Putamen (tissue), 1 donor: ENCODE measurements at regions not wholly inside any gene's neighbourhood (a gene's known extent, or its start where the extent isn't known, plus 50 kb on each side); places are given as distances from the start of the nearest gene placed in this dataset.

Experiments
- DNase-seq: peaks from one replicate; pipeline ENCODE4 v3.0.0-alpha.2; 2016; ENCODE audit warnings: low spot score

DNA sequence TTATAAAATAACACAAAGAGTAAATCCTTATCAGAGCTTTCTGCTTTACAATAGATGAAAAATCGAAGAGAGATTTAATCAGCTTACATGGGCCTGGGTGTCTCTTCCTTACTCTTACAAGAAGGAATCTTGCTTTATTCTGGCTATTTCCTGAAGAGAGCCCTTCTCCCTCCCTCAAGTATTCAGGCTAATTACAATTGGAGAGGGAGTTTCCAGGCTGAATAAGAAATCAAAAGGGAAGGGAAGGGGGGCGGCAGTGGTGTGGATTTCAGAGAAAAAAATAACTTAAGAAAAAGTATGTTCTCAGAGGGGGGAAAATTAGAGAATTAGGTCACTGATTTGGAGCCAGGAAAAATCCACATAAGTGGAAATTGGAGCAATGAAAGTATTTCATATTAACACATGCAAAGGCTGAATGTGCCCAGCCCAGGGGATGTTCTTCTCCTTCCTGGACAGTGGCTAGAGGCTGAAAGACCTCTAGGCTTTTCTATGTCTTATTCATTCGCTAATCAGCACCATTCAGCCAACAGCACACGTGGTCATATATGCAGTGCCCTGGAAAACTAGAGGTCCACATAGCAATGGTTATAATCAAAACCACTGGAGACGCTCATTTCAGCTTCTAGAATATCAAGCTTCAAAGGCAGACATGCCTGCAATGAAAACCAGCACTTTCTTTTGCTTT is 158.9 kb upstream of the BTG1 start:
- no peak for DNase-seq

DNA sequence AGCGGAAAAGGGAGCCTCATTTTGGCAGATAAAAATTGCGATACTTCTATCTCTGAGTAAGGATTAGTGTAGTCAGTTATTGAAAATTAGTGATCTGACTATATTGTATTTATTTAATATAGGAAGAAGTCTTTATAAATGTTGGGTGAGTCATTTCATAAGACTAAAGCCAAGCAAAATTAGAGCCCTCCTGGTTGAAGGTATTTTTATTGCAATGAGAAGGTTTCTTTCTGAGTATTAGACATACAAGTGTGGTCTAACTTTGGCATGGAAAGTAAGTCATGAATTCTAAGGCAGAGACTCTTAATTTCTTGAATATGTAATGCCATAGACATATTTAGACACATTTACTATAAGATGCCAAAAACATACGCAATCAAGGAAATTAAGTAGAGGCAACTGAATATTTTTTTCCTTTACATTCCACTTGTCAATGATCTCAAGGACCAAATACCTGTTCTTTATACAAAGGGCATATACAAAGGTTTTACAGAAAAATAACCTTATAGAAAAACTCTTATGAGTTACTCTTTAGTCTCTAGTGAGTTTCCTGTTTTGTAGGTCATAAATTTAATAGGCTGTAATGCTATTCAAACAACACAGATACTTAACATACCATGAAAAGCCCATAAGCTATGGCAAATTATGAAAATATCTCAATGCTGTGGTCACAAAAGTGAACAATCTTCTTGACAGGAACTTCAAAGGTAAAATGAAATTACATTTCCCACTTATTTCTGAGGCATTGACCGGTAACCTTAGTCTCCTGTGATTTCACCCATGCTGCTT is 156.6 kb upstream of the BTG1 start:
- no peak for DNase-seq

DNA sequence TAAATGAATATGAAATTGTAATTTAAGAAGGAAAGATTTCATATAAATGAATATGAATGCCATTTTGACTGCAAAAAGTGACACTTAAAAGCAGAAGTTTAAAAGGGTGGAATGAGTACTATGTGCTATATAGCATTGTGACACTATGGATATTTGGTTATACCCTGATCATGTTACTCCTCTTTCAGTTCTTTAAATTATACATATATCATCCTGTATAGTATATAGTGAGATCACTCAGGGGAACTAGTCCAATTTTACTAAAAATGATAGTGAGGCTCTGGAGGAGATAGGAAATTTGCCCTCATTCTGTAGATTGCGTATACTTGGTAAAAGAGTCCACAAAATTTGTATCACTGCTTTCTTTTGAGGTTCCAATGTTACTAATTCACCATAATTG is 155.7 kb upstream of the BTG1 start:
- no peak for DNase-seq

DNA sequence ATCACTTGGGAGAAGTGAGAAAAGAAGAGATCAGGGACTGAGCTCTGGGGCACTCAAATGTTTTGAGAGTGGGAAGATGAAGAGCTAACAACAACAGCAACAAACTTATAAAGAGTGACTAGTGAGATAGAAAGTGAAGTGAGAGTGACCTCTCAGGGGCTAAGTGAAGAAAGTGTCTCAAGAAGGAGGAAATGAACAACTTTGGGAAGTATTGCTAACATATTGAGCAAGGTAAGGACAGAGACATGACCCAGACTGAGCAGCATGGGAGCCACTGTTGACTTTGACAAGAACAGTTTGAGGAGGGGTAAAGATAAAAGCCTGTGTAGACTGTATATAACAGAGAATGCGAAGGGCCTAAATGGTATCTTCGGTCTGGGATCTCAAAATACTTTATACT is 155.1 kb upstream of the BTG1 start:
- no peak for DNase-seq

DNA sequence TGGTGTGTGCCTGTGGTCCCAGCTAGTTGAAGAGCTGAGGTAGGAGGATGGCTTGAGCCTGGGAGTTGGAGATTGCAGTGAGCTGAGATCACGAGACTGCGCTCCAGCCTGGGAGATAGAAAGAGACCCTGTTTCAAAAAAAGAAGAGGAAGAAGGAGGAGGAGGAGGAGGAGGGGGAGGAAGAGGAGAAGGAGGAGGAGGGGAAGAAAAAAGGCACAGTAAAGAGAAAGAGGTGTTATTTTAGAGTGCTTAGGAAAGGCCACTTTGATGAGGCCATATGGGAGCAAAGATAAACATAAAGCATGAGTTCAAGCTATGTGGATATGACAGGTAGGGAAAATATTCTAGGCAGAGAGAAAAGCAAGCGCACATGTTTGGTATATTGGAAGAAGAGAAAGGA is 154.1 kb upstream of the BTG1 start:
- no peak for DNase-seq

DNA sequence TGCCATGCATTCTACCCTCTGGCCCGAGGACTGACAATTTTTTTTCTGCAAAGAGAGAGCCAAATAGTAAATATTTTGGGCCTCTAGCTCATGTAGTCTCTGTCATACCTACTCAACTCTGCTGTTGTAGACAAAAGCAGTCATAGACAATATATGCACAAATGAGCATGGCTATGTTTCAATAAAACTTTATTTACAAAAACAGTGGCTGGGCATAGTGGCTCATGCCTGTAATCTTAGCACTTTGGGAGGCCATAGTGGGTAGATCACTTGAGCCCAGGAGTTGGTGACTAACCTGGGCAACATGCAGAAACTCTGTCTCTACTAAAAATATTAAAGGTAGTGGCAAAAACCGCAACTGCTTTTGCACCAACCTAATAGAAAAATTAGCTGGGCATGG is 153.7 kb upstream of the BTG1 start:
- DNase-seq = no peak

DNA sequence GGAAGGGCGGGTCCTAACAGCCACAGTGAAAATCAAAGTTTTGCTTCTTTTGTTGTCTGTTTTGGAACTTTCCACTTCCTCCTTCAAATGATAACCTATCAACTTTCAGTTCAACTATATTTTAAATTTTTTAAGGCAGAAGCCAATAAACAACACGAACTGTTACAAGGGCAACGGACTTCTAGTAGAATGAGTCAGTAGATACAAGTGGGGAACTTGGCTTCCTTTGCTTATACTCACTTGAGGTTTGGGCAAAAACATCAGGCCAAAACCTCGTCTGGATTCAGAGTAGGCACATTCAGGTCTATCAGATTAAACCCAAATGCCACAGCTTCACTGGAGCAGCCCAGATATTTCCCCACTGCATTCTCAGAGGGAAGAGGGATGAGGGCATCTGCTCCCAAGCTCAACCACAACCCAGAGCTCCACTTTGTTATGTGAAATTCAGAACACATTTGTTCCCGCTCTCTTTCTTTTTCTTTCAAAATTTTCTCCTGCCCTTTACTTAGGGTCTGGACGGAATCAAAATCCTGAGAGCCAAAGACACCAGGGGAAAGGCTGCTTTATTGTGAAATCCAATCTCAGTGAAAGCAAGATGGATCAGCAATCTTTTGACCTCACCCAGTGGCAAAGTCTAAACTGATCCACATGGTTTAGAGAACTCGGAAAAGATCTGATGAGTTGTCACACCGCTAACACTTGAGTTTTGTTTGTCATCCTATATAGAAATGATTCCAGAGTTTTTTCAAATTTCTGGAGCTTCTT is 152.5 kb upstream of the BTG1 start:
- DNase-seq = no peak

DNA sequence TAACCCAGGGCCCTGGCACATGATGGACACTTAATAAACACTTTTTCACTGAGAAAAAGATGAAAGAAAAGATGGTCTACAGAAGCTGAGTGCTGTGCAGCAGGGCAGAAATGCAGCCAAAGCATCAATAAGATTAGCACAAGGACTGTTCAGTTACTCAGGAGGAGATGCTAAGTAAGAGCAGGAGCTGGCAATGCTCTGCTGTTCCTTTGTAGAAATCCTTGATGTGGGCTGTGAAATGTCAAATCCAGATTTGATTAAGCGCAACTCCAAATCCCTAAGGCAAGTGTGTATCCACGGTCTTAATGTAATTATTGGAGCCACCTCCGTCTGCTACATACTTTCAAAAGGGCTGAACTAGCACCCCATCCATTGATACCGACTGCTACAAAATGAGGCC is 151.8 kb upstream of the BTG1 start:
- DNase-seq = no peak

DNA sequence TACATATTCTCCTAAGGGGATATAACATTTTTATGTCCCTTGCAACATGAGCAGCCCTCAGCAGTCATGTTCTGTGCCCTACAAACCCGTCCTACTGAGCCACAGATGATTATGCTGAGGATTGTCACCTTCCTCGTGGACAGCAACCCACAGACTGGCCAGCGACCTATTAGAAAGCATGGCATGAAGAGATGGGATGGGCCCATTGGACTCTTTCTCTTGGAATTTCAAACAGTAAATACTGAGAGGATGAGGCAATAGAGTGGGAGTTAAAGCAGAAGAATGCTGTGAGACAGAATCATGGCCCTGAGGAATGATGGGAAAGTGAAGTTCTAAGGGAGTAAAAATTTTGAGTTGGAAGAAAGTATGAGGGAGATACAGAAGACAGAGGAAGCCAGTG is 149.9 kb upstream of the BTG1 start:
- DNase-seq = no peak

DNA sequence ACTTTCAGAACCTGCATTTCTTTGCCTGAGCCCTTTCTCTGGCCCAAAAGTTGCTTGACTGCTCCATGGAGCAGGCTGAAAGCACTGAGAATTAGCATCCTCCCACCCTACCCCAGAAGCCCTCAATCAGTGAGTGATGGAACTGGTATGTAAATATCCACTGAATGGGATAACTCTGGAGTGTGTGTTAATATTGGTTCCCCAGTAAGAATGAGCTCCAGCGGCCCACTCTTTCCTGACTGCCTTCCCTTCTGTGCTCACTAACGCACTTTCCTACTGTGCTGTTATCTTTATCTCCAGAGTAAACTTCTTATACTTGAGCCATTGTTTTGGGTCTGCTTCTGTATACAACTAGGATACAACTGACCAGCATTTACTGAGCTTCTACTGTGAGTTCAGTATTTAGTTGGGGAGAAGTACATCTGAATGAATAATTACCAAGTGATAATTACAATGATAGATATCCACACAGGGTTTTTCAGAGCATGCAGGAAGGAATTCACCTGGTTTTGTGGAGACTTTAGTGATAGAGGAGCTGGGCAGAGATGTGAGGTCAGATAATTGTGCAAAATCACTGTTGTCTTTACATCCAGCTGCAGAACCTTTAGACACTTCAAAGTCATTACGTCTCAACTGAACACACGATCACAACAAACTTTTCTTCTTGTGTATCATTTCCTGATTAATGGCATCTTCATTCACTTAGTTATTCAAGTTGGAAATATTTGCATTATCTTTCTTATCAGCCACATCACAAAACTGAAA is 149.2 kb upstream of the BTG1 start:
- DNase-seq = no peak

DNA sequence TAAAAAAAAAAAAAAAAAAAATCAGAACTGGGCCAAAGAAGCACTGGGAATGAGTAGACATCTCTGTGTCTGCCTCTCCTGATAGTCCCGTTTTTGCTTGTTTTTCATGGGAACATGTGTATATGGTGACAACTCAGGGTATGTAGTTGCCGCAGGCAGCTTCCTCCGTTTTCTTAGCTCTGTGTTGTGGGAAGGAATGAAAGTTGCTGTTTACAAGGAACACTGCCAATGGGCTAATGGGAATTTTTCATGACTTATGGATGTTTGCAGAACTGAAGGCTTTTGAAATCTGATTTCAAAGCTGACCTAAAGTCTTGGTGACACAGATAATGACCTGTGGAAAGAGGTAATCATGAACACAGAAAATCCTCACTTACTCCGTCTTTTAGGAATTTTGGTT is 146.4 kb upstream of the BTG1 start:
- no peak for DNase-seq

DNA sequence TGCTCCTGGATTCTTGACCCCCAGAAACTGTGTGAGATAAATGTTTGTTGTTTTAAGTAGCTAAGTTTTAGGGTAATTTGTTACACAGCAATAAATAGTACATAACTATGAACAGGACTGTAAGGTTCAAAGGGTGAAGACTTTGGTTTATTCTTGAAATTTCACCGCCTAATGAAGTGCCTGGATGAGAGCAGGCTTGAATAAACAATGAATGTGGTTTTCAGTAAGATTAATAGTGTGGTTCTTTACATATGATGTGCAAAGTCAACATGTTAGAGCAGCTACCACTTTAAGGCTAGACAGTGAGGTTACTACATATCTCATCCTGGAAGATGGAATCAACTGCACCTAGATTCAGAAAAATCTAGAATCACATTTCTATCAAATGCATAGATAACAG is 145.2 kb upstream of the BTG1 start:
- DNase-seq = no peak

DNA sequence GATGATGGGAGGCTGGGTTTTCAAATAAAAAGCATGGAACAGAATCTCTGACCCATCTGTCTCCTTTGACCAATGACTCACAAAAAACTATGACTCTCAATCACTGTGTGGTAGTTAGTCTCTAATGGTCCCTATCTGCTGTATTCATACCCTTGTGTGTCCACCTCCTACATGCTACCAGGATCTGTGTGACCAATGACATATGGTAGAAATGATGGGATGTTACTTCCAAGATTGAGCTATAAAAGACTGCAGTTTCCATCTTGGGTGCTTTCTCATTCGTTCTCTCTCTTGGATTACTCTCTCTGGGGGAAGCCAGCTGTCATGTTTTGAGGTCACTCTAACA is 144.7 kb upstream of the BTG1 start:
- DNase-seq = no peak

DNA sequence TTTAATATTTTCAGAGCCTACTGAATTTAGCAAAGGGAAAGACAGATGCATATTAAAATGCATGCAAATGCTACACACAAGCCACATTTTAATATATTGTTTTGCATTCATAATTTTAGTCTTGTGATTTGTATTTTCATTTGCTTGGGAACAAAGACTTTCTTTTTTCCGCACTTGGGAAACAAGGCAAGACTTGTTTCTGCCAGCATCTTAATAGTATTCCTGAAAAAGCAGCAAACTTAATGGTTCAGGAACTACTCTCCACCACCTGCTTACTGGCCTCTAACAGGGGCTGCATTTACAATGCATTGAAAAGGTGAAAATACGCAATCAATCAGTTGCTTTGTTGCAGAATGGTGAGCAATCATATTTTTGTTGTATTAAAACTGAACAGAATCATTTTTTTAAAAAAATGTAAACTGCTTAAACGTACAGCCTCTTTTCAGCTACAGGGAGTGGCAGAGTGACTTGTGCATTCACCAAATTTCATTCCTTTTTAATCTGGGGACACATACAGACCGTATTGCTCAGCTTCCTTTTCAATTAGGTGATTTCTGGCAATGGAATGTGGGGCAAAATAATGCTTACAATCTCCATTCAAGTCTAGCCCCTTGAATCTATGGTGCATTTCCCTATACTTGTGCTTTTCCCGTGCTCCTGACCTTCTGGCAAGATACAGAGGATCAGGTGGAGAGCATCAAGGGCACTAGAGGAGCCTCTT is 144.1 kb upstream of the BTG1 start:
- DNase-seq = no peak

DNA sequence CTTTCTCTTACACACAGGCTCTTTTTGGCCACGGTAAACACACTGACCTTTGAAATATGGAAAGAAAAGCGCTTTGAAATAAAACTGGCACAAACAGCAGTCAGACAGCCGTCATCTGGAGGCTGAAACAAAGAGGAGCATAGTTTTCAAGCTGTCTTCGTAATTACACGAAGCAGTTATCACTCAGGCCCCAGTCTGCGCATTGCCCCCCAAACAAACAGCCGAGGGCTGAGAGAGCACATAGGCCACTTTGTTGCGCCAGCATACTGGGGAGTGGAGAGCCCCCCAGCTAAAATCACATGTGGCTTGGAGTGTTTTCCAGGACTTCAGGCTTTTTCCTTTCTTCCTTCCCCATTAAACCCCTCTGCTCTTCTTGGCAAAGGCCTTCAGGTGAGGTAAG is 142.9 kb upstream of the BTG1 start:
- DNase-seq = peak; percentile 40

DNA sequence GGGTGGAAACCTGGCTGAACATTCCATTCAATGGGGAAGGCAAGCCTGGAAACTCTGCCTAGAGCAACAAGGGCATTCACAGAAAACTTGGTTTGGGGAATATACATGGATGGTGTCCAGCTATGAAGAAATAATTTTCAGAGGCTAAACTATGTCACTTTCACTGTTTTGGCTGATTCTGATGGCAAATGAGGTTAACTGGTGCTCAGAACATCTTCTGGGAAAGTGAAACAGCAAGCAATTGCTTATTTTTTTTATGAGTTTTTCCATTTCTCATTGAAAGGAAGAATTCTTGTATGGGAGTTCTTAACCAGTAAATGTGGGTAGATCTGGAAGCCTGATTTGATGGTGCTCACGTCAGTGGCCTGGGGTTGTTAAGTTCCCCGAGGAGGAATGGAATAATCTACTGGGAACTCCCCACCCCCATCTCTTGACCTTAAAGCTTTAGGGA is 132.8 kb upstream of the BTG1 start:
- DNase-seq = no peak

DNA sequence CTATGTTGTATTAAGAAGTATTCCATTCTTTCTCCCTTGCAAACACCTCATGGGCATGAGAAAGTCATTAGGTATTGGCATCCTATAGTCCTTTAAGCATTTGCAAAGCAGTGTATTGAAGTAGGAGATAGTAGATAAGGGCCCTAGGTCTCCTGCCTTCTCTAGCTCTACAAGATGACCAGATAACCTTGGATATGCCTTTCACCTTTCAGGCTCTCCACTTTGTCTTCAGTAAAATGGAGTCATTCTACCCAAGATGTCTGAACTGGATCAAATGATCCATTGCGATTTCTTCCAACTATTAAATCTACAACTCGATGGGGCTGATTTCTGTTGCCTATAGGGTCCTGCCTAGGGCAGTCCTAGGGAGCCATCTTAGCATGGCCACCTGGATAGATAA is 132.1 kb upstream of the BTG1 start:
- DNase-seq = no peak

DNA sequence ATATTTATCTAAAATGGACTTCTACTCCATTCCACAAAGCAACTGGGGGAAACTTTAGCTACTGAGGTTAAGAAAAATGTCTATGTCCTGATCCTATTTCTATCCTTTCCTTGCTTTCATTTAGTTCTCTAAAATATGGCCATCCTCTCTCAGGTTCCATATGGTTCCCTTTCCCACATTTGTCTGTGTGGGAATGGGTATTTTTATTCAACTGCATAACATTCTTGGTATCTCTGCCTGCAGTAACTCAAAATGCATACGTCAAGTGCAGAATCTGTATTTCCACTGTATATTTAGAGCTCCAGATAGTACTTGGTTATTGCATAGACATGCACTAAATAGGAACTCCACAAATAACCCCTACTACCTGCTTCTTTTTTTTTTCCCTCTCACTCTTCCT is 130.6 kb upstream of the BTG1 start:
- no peak for DNase-seq

DNA sequence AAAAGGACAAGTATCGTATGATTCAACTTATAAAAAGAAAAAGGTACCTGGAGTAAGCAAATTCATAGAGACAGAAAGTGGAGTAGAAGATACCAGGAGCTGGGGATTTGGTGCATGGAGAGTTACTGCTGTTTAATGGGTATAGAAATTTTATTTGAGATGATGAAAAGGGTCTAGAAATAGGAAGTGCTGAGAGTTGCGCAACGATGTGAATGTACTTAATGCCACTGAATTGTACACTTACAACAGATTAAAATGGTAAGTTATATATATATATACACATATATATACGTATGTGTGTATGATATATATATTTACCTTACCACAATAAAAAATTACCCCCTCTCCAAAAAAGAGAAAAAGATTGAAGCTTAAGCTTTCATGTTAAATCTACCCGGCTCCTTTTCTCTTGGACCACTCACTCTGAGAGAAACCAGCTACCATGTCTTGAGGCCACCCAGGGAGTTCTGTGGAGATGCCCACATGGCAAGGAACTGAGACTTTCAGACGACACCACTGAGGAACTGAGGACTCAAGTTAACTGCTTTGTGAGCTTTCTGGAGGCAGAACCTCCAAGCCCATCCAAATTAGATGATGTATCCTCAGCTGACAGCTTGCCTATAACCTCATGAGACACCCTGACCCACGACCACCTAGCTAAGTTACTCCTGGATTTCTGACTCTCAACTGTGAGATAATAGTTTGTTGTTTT is 130.0 kb upstream of the BTG1 start:
- DNase-seq = no peak

DNA sequence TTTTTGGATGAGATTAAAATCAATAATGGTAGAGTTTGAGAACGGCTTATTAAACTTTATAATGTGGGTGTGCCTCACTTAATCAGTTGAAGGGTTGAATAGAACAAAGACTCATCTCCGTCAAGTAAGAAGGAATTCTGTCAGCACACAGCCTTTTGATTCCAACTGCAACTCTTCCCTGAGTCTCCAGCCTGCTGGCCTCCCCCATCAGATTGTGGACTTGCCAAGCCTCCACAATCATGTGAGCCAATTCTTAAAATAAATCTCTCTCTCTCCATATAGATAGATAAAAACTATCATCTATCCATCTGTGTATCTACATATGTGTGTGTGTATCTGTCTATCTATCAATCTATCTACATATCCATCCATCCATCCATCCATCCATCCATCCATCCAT is 127.4 kb upstream of the BTG1 start:
- DNase-seq = no peak
